GM12878 (cell line): ENCODE measurements at regions not wholly inside any gene's neighbourhood (a gene's known extent, or its start where the extent isn't known, plus 50 kb on each side); places are given as distances from the start of the nearest gene placed in this dataset.

Experiments
- ATAC-seq: fragments of 200-7000 bp; cut with Tn5 transposase; 3 replicates; pipeline ENCODE4 v1.9.1; 2020; ENCODE audit warnings: mild to moderate bottlenecking, moderate library complexity
- BruUV-seq: library from RNA; stranded (reverse); fragments of 400-500 nt; replicated peaks from 2 replicates; lab custom pipeline; 2021; lab: Mats Ljungman, UMichigan
- CTCF ChIA-PET: fragments of 300-600 bp; sonication (Branson Sonifier 250); formaldehyde crosslinking; extraction: SDS; loops from one replicate; lab custom pipeline; 2021; ENCODE audit warnings: inconsistent platforms; lab: Yijun Ruan, JAX
- POLR2A ChIA-PET: fragments of 350-600 bp; formaldehyde crosslinking; extraction: SDS; loops from one replicate; lab custom pipeline; 2021; ENCODE audit warnings: inconsistent platforms; lab: Charles Lee
- RAD21 ChIA-PET: fragments of 300-600 bp; sonication (Branson Sonifier 250); formaldehyde crosslinking; loops from one replicate; lab custom pipeline; 2023; ENCODE audit warnings: antibody characterized with exemption; ENCODE audit not compliant: unreplicated experiment; lab: Charles Lee
- SMC1A ChIA-PET: fragments of 300-600 bp; sonication (Branson Sonifier 250); formaldehyde crosslinking; loops from one replicate; lab custom pipeline; 2023; ENCODE audit not compliant: unreplicated experiment, uncharacterized antibody; lab: Charles Lee
- DNase-seq: peaks from one replicate; pipeline ENCODE4 v3.0.0-alpha.2; 2011; ENCODE audit warnings: low read depth, low spot score
- FAIRE-seq: peaks from 3 replicates; lab custom pipeline; 2011; peaks lifted over from hg19 to GRCh38; lab: Jason Lieb, UNC
- H2AFZ ChIP-seq: 2 replicates; pipeline ENCODE4 v1.6.0; 2011; ENCODE audit warnings: low read depth, low read length, control low read depth; ENCODE audit not compliant: control insufficient read depth
- H3K27ac ChIP-seq: 2 replicates; pipeline ENCODE4 v1.5.1; 2011; ENCODE audit warnings: control low read depth; ENCODE audit not compliant: control insufficient read depth, insufficient read depth
- H3K27me3 ChIP-seq, 2 experiments: replicated peaks in 1 of 2; 2 replicates each; pipeline versions ENCODE4 v1.6.0 to v1.6.1; 2011; ENCODE audit warnings: low read length in 1 of 2; ENCODE audit not compliant: control insufficient read depth in 2 of 2, insufficient read depth in 2 of 2
- H3K36me3 ChIP-seq, 2 experiments: 2 replicates each; pipeline ENCODE4 v1.5.1; 2011; ENCODE audit warnings: low read length in 1 of 2; ENCODE audit not compliant: control insufficient read depth in 2 of 2, insufficient read depth in 2 of 2
- H3K4me1 ChIP-seq: 2 replicates; pipeline ENCODE4 v1.6.1; 2011; ENCODE audit warnings: mild to moderate bottlenecking, low read length, moderate library complexity, mixed read lengths; ENCODE audit not compliant: control insufficient read depth, insufficient read depth
- H3K4me2 ChIP-seq: 2 replicates; pipeline ENCODE4 v1.6.0; 2011; ENCODE audit warnings: control low read depth; ENCODE audit not compliant: control insufficient read depth, insufficient read depth
- H3K4me3 ChIP-seq: fragments of 200-600 bp; sonication (generic); 2 replicates; pipeline ENCODE4 v1.5.1; 2016
- H3K79me2 ChIP-seq: 2 replicates; pipeline ENCODE4 v1.6.0; 2011; ENCODE audit warnings: low read length; ENCODE audit not compliant: control insufficient read depth, insufficient read depth
- H3K9ac ChIP-seq: 2 replicates; pipeline ENCODE4 v1.8.0; 2011; ENCODE audit warnings: low read length, control low read depth, mixed read lengths; ENCODE audit not compliant: control insufficient read depth, insufficient read depth
- H3K9me3 ChIP-seq: replicated peaks from 3 replicates; pipeline ENCODE4 v1.5.1; 2011; ENCODE audit warnings: mild to moderate bottlenecking, low read length; ENCODE audit not compliant: control insufficient read depth, insufficient read depth
- H4K20me1 ChIP-seq: 2 replicates; pipeline ENCODE4 v1.6.0; 2011; ENCODE audit not compliant: control insufficient read depth, insufficient read depth
- BCL3 ChIP-seq: IDR thresholded peaks from 2 replicates; pipeline ENCODE4 v1.6.1; 2011; ENCODE audit warnings: borderline replicate concordance, low read depth, mild to moderate bottlenecking, moderate library complexity, low read length; ENCODE audit not compliant: insufficient read depth, poor library complexity, severe bottlenecking
- BMI1 ChIP-seq: fragments of 450-650 bp; IDR thresholded peaks from 2 replicates; pipeline ENCODE4 v1.6.1; 2016; ENCODE audit warnings: mild to moderate bottlenecking, moderate library complexity, borderline replicate concordance
- EED ChIP-seq: sonication (generic); IDR thresholded peaks from 2 replicates; pipeline ENCODE4 v1.6.1; 2016; ENCODE audit warnings: antibody characterized with exemption, low read depth
- ESRRA ChIP-seq: IDR thresholded peaks from 2 replicates; pipeline ENCODE4 v1.6.1; 2012; ENCODE audit warnings: mild to moderate bottlenecking, low read length, improper control_type of control experiment
- ETV6 ChIP-seq, 2 experiments: fragments of 450-650 bp in 1 of 2; IDR thresholded peaks in 1 of 2; conservative IDR thresholded peaks in 1 of 2; 2 replicates each; pipeline ENCODE4 v1.6.1; 2014; ENCODE audit warnings: antibody characterized with exemption in 1 of 2, borderline replicate concordance in 1 of 2, low read depth in 1 of 2, mild to moderate bottlenecking in 1 of 2, moderate library complexity in 1 of 2
- GABPA ChIP-seq: IDR thresholded peaks from 2 replicates; pipeline ENCODE4 v1.6.1; 2014; ENCODE audit warnings: antibody characterized with exemption, low read depth, mild to moderate bottlenecking, inconsistent platforms
- MYB ChIP-seq: fragments of 150-350 bp; IDR thresholded peaks from 2 replicates; pipeline ENCODE4 v1.6.1; 2014; ENCODE audit warnings: mild to moderate bottlenecking, low read depth, low read length, borderline replicate concordance
- POLR2AphosphoS2 ChIP-seq: IDR thresholded peaks from 2 replicates; pipeline ENCODE4 v1.6.1; 2011; ENCODE audit warnings: low read depth, mild to moderate bottlenecking, low read length, improper control_type of control experiment, moderate library complexity
- RAD51 ChIP-seq: fragments of 450-650 bp; IDR thresholded peaks from 2 replicates; pipeline ENCODE4 v1.6.1; 2016; ENCODE audit warnings: moderate library complexity, mild to moderate bottlenecking, inconsistent platforms
- SKIL ChIP-seq: fragments of 450-650 bp; IDR thresholded peaks from 2 replicates; pipeline ENCODE4 v1.6.1; 2017; ENCODE audit warnings: mild to moderate bottlenecking, low read depth, inconsistent platforms; ENCODE audit not compliant: poor library complexity, severe bottlenecking
- SREBF2 ChIP-seq: IDR thresholded peaks from 2 replicates; pipeline ENCODE4 v1.6.1; 2012; ENCODE audit warnings: mild to moderate bottlenecking, low read length
- TCF7 ChIP-seq: IDR thresholded peaks from 2 replicates; pipeline ENCODE4 v1.6.1; 2014; ENCODE audit warnings: antibody characterized with exemption, borderline replicate concordance
- ZBTB33 ChIP-seq: fragments of 450-650 bp; IDR thresholded peaks from 2 replicates; pipeline ENCODE4 v1.6.1; 2017; ENCODE audit warnings: mild to moderate bottlenecking
- ZNF384 ChIP-seq: IDR thresholded peaks from 2 replicates; pipeline ENCODE4 v1.6.1; 2012; ENCODE audit warnings: low read depth, mild to moderate bottlenecking, low read length, improper control_type of control experiment, borderline replicate concordance
- WGBS: methylation state at CpG from one replicate; pipeline ENCODE4 v1.1.6; 2016; ENCODE audit warnings: low lambda C conversion rate; ENCODE audit not compliant: insufficient replicate concordance, insufficient coverage; ENCODE audit errors: missing lambda C conversion rate; 5-methylcytosine and 5-hydroxymethylcytosine counted together
- in situ Hi-C: fragments of 300-500 bp; cut with MboI; formaldehyde crosslinking; loops from 9 replicates; pipeline ENCODE4 v1.14.3; 2018; ENCODE audit warnings: mixed read lengths
- intact Hi-C: fragments of 100-400 bp; cut with micrococcal nuclease; formaldehyde crosslinking; loops from one replicate; pipeline ENCODE4 v1.14.2; 2022; ENCODE audit not compliant: unreplicated experiment
- TF ChIP-seq, protein P1 (sequence below): fragments of 450-650 bp; conservative IDR thresholded peaks from 2 replicates; pipeline ENCODE4 v1.6.1; 2017; ENCODE audit warnings: mild to moderate bottlenecking, moderate library complexity

DNA sequence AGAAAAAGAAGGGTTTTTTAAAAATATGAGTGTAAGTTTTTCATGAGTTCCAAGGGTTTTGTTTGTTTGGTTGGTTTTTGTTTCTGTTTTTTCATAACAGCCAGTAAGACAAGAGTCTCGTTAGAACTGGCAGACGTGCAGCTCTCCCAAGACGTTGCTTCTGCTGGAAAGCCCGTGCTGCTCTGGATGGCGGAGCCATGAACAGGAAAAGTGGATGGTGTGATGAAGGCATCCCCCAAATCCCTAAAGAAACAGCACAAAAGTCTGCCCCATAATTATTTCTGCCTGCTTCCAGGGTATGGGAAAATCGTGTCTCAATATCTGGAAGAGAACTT lies 157.9 kb upstream of the BACE2 start:
- 2% methylated on average over 6 of the region's 6 CpGs for WGBS
- no peak overlapping the region for H2AFZ ChIP-seq

More for the DNA sequence above, 157.9 kb upstream of the BACE2 start:
- no peak overlapping the region for H3K9ac ChIP-seq
- intact Hi-C loops (no loop called here), in situ Hi-C loops (no loop called here)
- TF ChIP-seq ZBTB33 (no peak), BCL3 (no peak), ESRRA (no peak), POLR2AphosphoS2 (no peak), RAD51 (no peak), SREBF2 (no peak), GABPA (no peak), MYB (no peak), TCF7 (no peak), SKIL (no peak), EED (no peak), ETV6 (conservative IDR thresholded peaks at IDR 0.05 in 1 of 2, IDR thresholded peaks at IDR 0.05 in 1 of 2; ENCODE audit: borderline replicate concordance in 1 of 2, low read depth in 1 of 2) (no peak), ZNF384 (no peak), BMI1 (no peak)
- TF ChIP-seq, protein P1, sequence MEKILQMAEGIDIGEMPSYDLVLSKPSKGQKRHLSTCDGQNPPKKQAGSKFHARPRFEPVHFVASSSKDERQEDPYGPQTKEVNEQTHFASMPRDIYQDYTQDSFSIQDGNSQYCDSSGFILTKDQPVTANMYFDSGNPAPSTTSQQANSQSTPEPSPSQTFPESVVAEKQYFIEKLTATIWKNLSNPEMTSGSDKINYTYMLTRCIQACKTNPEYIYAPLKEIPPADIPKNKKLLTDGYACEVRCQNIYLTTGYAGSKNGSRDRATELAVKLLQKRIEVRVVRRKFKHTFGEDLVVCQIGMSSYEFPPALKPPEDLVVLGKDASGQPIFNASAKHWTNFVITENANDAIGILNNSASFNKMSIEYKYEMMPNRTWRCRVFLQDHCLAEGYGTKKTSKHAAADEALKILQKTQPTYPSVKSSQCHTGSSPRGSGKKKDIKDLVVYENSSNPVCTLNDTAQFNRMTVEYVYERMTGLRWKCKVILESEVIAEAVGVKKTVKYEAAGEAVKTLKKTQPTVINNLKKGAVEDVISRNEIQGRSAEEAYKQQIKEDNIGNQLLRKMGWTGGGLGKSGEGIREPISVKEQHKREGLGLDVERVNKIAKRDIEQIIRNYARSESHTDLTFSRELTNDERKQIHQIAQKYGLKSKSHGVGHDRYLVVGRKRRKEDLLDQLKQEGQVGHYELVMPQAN, result no peak
- DNase-seq, result no peak
- no TSS peak for BruUV-seq
- ChIA-PET POLR2A (no interaction called here), CTCF (no interaction called here), RAD21 (no interaction called here), SMC1A (no interaction called here)
- H3K27ac ChIP-seq, result no peak overlapping the region
- no peak overlapping the region for H3K4me2 ChIP-seq
- no peak for ATAC-seq
- FAIRE-seq, result no peak
- H3K4me1 ChIP-seq, result no peaks in the 10 kb centered on the region
- H3K36me3 ChIP-seq, result no peaks in the 10 kb centered on the region
- H3K27me3 ChIP-seq, result no peaks in the 10 kb centered on the region
- H3K79me2 ChIP-seq, result no peaks in the 10 kb centered on the region
- H3K4me3 ChIP-seq, result no peak overlapping the region
- no peaks in the 10 kb centered on the region for H4K20me1 ChIP-seq
- H3K9me3 ChIP-seq, result no peaks in the 10 kb centered on the region; the same call in 2 of the 3 replicates
